ENCODE measurements at regions not wholly inside any gene's neighbourhood (a gene's known extent, or its start where the extent isn't known, plus 50 kb on each side); places are given as distances from the start of the nearest gene placed in this dataset.

- no peak for DNase-seq
Measured at GRCh38 chrX:146154191-146154590, 336.6 kb downstream of the SLITRK2 start.

DNA sequence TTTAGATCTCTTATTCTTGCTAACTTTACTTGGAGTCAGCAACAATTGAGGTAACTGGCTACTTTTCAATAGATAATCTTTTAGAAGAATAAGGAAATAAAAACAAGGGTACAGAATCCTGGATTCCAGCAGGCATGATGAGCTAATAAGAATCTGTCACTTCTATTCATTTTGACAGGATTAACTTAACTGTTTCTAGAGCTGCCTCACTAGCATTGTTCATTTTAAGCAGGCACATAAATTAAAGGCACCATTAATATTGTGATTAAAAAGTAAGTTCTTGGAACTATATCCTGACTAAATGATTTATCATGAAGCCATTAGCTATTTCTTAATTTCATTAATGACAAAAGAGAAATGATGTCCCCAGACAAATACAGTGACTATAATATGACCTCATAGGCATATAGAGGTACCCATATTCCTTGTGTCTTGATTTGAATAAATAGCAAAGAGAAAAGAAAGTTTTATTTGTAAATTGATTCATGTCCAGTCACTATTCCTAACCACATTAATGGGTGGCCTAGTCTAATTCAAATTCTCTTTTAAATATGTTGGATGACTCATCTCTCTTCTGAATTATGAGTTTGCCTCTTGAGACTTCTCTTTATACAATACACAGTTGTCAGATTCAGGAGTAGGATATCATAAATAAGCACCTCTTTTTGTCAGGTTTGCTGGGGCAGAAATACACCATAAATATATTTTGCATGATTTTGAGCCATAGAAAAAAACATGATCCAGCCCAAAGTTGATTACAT lies 343.0 kb downstream of the SLITRK2 start:
- no peak for DNase-seq

- DNase-seq: no peak
Measured at GRCh38 chrX:146173742-146174141, 356.1 kb downstream of the SLITRK2 start.

DNA sequence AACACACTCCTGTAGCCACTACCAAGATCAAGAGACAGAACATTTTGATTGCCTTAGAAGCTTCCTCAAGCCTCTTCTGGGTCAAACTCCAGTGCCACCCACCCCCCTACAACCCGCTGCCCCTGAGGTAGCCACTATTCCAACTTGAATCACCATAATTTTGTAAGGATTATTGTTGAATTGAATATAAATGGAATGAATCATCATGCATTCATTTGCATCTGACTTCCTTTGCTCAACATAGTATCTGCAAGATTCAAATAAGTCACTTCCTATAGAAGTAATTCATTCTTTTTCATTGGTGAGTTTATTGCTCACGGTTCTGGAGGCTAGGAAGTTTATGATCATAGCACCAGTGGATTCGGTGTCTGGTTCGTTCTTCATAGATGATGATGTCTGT lies 364.2 kb downstream of the SLITRK2 start:
- DNase-seq: no peak

- DNase-seq: peak; percentile 4
Measured at GRCh38 chrX:146186540-146186939, 368.9 kb downstream of the SLITRK2 start.

- DNase-seq: no peak
Measured at GRCh38 chrX:146189371-146189770, 371.7 kb downstream of the SLITRK2 start.

DNA sequence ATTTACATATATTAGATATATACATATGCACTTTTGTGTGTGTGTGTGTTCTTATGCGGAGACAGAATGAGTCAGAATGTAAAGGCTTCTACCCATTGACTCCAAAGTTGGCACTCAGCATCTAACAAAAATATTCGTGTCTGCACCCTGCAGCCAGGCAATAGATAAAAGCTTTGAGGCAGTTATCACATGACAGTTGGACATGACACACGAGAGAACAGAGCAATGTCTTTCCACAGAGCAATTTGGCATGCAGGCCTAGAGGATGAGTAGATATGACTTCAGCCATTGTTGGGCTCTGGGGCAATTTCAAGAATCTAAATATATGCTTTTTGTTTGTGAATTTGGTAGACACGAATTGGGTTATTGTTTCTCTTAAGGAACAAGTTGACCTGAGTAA lies 391.2 kb downstream of the SLITRK2 start:
- DNase-seq: no peak

DNA sequence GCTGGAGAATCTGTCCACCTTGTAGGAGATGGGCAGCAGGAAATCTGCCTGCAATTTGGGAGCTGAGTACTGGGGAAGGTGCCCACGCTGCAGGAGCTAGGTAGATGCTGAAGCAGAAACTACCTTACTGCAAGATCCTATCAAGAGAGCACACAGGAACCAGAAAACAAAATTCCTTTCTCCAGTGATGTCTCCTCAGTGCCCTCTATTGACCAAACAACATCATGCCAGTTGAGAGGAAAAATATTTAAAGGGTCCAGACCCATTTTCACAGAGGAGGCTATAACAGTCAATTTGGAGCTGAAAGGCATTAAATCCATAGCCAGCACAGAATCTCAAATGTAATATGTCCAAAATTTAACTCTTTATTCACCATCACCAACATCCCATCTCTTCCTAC lies 406.8 kb downstream of the SLITRK2 start:
- DNase-seq: no peak

GRCh38 chrX:146238173-146238572 lies 420.5 kb downstream of the SLITRK2 start:
- DNase-seq: no peak

GRCh38 chrX:146241902-146242301 lies 424.3 kb downstream of the SLITRK2 start:
- DNase-seq: no peak

DNA sequence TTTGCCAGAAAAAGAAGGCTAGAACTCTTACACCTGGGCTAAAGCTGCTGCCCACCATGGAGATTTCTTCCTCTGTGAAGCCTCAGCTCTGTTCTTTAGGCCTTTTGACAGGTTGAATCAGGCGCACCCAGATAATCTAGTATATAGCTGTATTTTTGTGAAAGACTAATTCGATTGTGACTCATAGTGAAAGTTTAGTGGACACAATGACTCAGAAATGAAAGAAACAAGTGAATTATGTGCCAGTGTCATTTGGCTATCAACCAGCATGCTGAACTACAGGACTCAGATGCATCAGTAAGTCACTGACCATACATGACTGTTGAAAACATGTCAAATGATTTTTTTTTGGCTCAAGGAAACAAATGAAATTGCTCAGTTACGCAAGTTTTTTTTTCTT lies 425.4 kb downstream of the SLITRK2 start:
- DNase-seq: no peak

DNA sequence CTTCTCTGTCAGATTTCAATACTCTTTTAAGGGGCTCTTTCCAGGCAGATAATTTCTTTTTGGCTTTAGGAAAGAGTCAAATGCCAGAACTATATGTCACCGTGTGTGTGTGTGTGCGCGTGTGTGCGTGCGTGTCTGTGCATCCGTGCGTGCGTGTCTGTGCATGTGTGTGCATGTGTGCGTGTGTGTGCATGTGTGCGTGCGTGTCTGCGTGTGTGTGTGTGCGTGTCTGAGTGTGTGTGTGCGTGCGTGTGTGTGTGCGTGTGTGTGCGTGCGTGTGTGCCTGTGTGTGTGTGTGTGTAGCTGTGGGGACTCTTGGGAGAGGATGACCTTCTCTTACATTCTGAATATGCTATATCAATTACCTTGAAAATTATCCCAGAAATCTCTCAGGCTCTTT lies 441.6 kb downstream of the SLITRK2 start:
- DNase-seq: no peak

DNA sequence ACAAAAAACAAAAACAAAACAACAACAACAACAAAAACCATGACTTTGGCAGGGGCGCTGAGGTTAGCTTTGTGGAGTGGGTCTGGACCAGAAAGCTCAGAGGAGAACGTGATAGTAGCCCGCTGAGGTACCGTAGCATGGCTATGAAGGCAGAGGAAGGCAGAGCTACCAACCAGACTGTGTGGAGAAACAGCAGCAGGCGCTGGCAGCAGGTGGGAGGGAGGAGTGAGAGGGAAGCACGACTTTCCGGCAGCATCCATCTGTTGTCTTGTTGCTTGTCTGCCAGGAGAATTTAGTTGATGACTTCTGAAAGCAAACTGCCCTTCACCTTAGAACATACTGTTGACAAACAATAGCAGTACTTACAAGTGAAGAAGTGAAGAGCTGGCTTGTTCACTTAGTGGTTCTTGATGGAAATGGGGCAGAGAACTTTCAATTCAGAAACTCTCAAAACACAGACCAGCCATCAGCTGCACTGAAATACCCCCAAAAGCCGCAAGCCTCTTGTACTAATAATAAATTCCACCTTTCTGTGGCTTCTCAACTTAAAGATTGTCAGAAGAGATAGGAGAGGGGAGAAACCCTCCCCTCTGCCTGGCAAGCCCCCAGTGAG lies 447.2 kb downstream of the SLITRK2 start:
- DNase-seq: no peak

DNA sequence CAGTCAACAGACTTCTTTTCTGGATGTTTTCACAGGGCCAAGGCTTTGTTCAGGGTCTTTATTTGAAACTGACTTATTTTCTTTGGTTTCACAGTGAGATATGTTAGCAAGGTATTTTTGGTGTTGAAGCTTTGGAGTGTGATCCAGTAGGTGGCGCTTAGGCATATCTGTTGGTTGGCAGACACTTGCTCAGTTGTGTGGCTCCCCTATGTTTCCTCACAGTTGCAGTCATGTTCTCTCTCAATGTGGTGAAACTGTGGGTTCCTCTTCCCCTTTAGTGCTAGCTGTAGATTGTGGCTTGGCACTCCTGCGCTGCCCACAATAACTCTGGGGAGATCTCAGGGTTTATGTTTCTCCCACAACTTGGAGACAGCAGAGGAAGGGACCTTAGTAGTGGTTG lies 460.8 kb downstream of the SLITRK2 start:
- DNase-seq: no peak

Measured in NCI-H1105 (cell line).